ENCODE measurements at regions not wholly inside any gene's neighbourhood (a gene's known extent, or its start where the extent isn't known, plus 50 kb on each side); places are given as distances from the start of the nearest gene placed in this dataset.

- TF ChIP-seq CTCF (IDR thresholded peaks at IDR 0.05) (no peak), ZFX (IDR thresholded peaks at IDR 0.05; ENCODE audit: borderline replicate concordance) (no peak)
Observed at GRCh38 chr5:3010953-3011763, 259.7 kb upstream of the IRX2 start.
